ENCODE measurements at regions not wholly inside any gene's neighbourhood (a gene's known extent, or its start where the extent isn't known, plus 50 kb on each side); places are given as distances from the start of the nearest gene placed in this dataset.

DNA sequence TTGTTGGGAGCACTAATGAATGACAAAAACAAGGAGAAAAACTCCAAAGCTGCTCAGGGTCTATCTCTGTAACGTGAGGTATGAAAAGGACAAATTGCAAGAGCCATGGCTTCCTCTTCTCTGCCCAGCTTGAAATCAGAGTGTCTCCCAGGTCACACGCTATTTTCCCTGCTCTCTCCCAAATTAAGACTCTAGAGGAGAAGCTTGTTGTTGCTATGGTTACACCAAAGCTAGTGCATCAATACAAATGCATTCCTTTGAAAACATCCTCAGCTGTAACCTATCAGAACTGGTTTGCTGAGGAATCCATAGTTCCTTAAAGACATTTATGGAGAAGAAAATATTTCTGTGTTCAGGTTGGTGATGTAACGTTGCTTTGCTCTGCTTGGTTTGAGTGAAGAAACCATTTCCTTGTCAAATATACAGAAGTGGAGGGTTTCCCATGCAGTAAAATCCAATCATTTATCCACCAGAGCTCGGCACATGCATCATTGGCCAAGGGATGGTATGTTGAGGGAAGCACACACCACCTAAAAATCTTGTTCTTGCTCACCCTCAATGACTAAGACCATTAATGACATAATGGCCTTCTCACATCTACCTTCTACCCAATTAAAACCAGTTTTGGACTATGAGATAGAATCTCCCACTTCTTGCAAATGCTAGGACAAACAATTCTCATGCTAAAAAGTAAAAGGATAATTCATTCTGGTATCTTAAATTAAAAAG, 2135.6 kb upstream of the CELF4 start:
- Histone ChIP-seq H3K9me3 (ENCODE audit: control insufficient read depth in 2 of 3, insufficient read depth in 1 of 3, low read length in 3 of 3) (no peaks in the 10 kb centered on the region), H3K4me1 (ENCODE audit: control insufficient read depth in 2 of 3, insufficient read depth in 2 of 3, low read depth in 1 of 3, low read length in 3 of 3) (no peaks in the 10 kb centered on the region), H3K4me3 (ENCODE audit: low read length in 3 of 3) (no peak overlapping the region), H3K27ac (ENCODE audit: low read depth in 2 of 2, low read length in 2 of 2) (no peak overlapping the region), H3K36me3 (ENCODE audit: control insufficient read depth in 2 of 3, insufficient read depth in 3 of 3, low read length in 3 of 3) (no peaks in the 10 kb centered on the region), H3K9ac (ENCODE audit: low read length in 3 of 3) (no peak overlapping the region), H3K27me3 (ENCODE audit: control insufficient read depth, insufficient read depth, low read length) (no peaks in the 10 kb centered on the region)
- FAIRE-seq (no peak), DNase-seq (no peak)
- intact Hi-C loops (cut with DNase I), result no loop called here
- TF ChIP-seq, protein P1, sequence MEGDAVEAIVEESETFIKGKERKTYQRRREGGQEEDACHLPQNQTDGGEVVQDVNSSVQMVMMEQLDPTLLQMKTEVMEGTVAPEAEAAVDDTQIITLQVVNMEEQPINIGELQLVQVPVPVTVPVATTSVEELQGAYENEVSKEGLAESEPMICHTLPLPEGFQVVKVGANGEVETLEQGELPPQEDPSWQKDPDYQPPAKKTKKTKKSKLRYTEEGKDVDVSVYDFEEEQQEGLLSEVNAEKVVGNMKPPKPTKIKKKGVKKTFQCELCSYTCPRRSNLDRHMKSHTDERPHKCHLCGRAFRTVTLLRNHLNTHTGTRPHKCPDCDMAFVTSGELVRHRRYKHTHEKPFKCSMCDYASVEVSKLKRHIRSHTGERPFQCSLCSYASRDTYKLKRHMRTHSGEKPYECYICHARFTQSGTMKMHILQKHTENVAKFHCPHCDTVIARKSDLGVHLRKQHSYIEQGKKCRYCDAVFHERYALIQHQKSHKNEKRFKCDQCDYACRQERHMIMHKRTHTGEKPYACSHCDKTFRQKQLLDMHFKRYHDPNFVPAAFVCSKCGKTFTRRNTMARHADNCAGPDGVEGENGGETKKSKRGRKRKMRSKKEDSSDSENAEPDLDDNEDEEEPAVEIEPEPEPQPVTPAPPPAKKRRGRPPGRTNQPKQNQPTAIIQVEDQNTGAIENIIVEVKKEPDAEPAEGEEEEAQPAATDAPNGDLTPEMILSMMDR (IDR thresholded peaks at IDR 0.05; ENCODE audit: borderline replicate concordance, extremely low read depth, insufficient read depth), result no peak

DNA sequence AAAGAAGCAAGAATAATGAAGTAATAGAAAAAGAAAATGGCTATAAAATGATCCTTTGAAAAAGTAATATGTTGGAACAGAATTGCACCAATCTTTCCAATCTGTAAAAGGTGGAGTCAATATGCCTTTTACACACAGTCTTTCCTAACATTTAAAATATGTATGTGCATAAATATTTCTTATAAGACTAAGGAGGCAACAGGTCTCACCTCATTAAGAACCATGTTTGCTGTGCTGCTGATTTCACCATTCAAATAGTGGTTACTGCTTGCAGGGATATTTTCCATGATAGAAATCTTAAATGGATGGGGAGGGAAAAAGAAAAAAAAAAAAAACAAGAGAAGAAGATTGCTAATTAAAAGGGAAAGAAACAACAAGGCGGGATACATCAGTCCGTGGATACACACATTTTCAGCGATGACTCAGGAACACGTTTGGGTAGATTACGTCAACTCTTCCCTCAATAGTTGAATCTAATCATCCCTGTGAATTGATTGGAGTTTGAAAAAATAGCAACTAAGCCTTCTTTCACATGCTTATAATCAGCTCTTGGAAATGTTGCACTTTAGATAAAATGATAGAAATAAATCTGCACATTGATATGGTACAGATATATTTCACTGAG, 2133.9 kb upstream of the CELF4 start:
- H3K36me3 ChIP-seq (ENCODE audit: control insufficient read depth in 2 of 3, insufficient read depth in 3 of 3, low read length in 3 of 3), result no peaks in the 10 kb centered on the region
- H3K27ac ChIP-seq (ENCODE audit: low read depth in 2 of 2, low read length in 2 of 2), result no peak overlapping the region
- no peak overlapping the region for H3K9ac ChIP-seq (ENCODE audit: low read length in 3 of 3)
- H3K27me3 ChIP-seq (ENCODE audit: control insufficient read depth, insufficient read depth, low read length), result no peaks in the 10 kb centered on the region
- TF ChIP-seq, protein P1 (IDR thresholded peaks at IDR 0.05; ENCODE audit: borderline replicate concordance, extremely low read depth, insufficient read depth), result no peak
- H3K4me1 ChIP-seq (ENCODE audit: control insufficient read depth in 2 of 3, insufficient read depth in 2 of 3, low read depth in 1 of 3, low read length in 3 of 3), result no peaks in the 10 kb centered on the region
- intact Hi-C loops (cut with DNase I), result no loop called here
- DNase-seq, result no peak
- no peaks in the 10 kb centered on the region for H3K9me3 ChIP-seq (ENCODE audit: control insufficient read depth in 2 of 3, insufficient read depth in 1 of 3, low read length in 3 of 3)
- no peak for FAIRE-seq
- H3K4me3 ChIP-seq (ENCODE audit: low read length in 3 of 3), result no peak overlapping the region

DNA sequence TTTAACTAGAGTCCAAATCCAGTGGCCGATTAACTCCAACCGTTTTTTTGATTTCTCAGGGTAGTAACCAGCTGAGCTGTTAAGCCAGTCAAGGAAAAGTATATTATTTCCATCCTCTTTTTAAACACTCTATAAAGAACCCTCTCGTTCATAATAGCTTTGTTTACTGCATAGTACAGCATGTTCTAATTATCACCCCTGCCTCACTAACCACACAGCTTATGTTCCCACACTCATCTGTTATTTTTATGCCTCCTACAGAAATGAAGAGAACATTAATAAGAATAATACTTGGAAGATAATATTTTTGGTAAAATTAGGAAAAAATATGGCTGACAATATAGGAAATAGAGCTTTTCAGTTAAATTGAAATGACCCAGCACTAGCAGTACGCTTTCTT, 2132.8 kb upstream of the CELF4 start:
- no peaks in the 10 kb centered on the region for H3K4me1 ChIP-seq (ENCODE audit: control insufficient read depth in 2 of 3, insufficient read depth in 2 of 3, low read depth in 1 of 3, low read length in 3 of 3)
- H3K4me3 ChIP-seq (ENCODE audit: low read length in 3 of 3), result no peak overlapping the region
- H3K27ac ChIP-seq (ENCODE audit: low read depth in 2 of 2, low read length in 2 of 2), result no peak overlapping the region
- intact Hi-C loops (cut with DNase I), result no loop called here
- no peaks in the 10 kb centered on the region for H3K36me3 ChIP-seq (ENCODE audit: control insufficient read depth in 2 of 3, insufficient read depth in 3 of 3, low read length in 3 of 3)
- no peaks in the 10 kb centered on the region for H3K9me3 ChIP-seq (ENCODE audit: control insufficient read depth in 2 of 3, insufficient read depth in 1 of 3, low read length in 3 of 3)
- H3K27me3 ChIP-seq (ENCODE audit: control insufficient read depth, insufficient read depth, low read length), result no peaks in the 10 kb centered on the region
- no peak for FAIRE-seq
- no peak for DNase-seq
- no peak overlapping the region for H3K9ac ChIP-seq (ENCODE audit: low read length in 3 of 3)
- TF ChIP-seq, protein P1 (IDR thresholded peaks at IDR 0.05; ENCODE audit: borderline replicate concordance, extremely low read depth, insufficient read depth), result no peak
